Smooth muscle cell (in vitro differentiated cells): ENCODE measurements at regions not wholly inside any gene's neighbourhood (a gene's known extent, or its start where the extent isn't known, plus 50 kb on each side); places are given as distances from the start of the nearest gene placed in this dataset.

ENCODE experiments used
- DNase-seq: peaks from one replicate; lab custom pipeline; 2025; ENCODE audit not compliant: unreplicated experiment; lab: John Stamatoyannopoulos, UW
- H2AFZ ChIP-seq: fragments of 200-600 bp; sonication (generic); 2 replicates; pipeline ENCODE4 v1.6.0; 2016; ENCODE audit warnings: antibody characterized with exemption, low read depth, mild to moderate bottlenecking
- H3F3A ChIP-seq: fragments of 200-600 bp; sonication (generic); 2 replicates; pipeline ENCODE4 v1.6.0; 2017; ENCODE audit warnings: antibody characterized with exemption, low read depth
- H3K27ac ChIP-seq: fragments of 200-600 bp; sonication (generic); 2 replicates; pipeline ENCODE4 v1.5.1; 2016; ENCODE audit warnings: low read depth, mild to moderate bottlenecking
- H3K27me3 ChIP-seq: fragments of 200-600 bp; sonication (generic); 2 replicates; pipeline ENCODE4 v1.6.1; 2016; ENCODE audit warnings: low read depth, mild to moderate bottlenecking
- H3K36me3 ChIP-seq: fragments of 200-600 bp; sonication (generic); 2 replicates; pipeline ENCODE4 v1.5.1; 2016; ENCODE audit warnings: low read depth
- H3K4me1 ChIP-seq: fragments of 200-600 bp; sonication (generic); 2 replicates; pipeline ENCODE4 v1.5.1; 2016; ENCODE audit warnings: low read depth
- H3K4me2 ChIP-seq: fragments of 200-600 bp; sonication (generic); 2 replicates; pipeline ENCODE4 v1.6.0; 2016; ENCODE audit warnings: mild to moderate bottlenecking
- H3K4me3 ChIP-seq: fragments of 200-600 bp; sonication (generic); 2 replicates; pipeline ENCODE4 v1.5.1; 2016; ENCODE audit warnings: mild to moderate bottlenecking
- H3K79me2 ChIP-seq: fragments of 200-600 bp; sonication (generic); 2 replicates; pipeline ENCODE4 v1.6.0; 2016; ENCODE audit warnings: low read depth, mild to moderate bottlenecking
- H3K9ac ChIP-seq: fragments of 200-600 bp; sonication (generic); 2 replicates; pipeline ENCODE4 v1.6.0; 2016; ENCODE audit warnings: low read depth
- H3K9me3 ChIP-seq: fragments of 200-600 bp; sonication (generic); replicated peaks from 2 replicates; pipeline ENCODE4 v1.5.1; 2016; ENCODE audit warnings: low read depth
- H4K20me1 ChIP-seq: fragments of 200-600 bp; sonication (generic); 2 replicates; pipeline ENCODE4 v1.6.0; 2016; ENCODE audit warnings: low read depth
- WGBS: methylation state at CpG from one replicate; pipeline ENCODE4 v1.1.7; 2016; ENCODE audit warnings: low lambda C conversion rate; 5-methylcytosine and 5-hydroxymethylcytosine counted together
- TF ChIP-seq, protein P1 (sequence below): fragments of 200-600 bp; sonication (generic); IDR thresholded peaks from 2 replicates; pipeline ENCODE4 v1.5.1; 2017; ENCODE audit warnings: borderline replicate concordance, mild to moderate bottlenecking, antibody characterized with exemption; ENCODE audit not compliant: insufficient read depth, poor library complexity, severe bottlenecking

DNA sequence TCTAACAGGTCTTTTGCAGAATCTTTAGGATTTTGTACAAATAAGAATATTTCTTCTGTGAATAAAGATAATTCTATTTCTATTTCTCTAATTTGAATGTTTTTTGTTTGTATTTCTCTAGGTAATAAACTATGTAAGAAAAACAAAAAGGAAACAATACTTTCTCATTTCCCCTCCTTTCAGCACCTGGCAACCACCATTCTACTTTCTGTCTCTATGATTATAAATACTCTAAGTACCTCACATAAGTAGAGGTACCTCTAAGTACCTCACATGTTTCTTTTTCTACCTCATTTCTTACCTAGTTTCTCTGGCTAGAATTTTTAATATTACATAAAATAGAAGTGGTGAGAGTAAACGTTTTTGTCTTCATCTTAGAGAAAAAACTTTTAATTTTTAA, 550.0 kb downstream of the EPHA5 start:
- no peak overlapping the region for H3K4me3 ChIP-seq
- H2AFZ ChIP-seq = no peak overlapping the region
- H3K27ac ChIP-seq = no peak overlapping the region
- H3F3A ChIP-seq = no peaks in the 10 kb centered on the region
- H3K9me3 ChIP-seq = no peaks in the 10 kb centered on the region
- no peaks in the 10 kb centered on the region for H3K79me2 ChIP-seq
- no peak overlapping the region for H3K9ac ChIP-seq
- DNase-seq = no peak
- H3K36me3 ChIP-seq = no peaks in the 10 kb centered on the region
- no peaks in the 10 kb centered on the region for H3K4me1 ChIP-seq
- H4K20me1 ChIP-seq = no peaks in the 10 kb centered on the region
- TF ChIP-seq, protein P1, sequence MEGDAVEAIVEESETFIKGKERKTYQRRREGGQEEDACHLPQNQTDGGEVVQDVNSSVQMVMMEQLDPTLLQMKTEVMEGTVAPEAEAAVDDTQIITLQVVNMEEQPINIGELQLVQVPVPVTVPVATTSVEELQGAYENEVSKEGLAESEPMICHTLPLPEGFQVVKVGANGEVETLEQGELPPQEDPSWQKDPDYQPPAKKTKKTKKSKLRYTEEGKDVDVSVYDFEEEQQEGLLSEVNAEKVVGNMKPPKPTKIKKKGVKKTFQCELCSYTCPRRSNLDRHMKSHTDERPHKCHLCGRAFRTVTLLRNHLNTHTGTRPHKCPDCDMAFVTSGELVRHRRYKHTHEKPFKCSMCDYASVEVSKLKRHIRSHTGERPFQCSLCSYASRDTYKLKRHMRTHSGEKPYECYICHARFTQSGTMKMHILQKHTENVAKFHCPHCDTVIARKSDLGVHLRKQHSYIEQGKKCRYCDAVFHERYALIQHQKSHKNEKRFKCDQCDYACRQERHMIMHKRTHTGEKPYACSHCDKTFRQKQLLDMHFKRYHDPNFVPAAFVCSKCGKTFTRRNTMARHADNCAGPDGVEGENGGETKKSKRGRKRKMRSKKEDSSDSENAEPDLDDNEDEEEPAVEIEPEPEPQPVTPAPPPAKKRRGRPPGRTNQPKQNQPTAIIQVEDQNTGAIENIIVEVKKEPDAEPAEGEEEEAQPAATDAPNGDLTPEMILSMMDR = no peak
- no peak overlapping the region for H3K4me2 ChIP-seq
- no peaks in the 10 kb centered on the region for H3K27me3 ChIP-seq
- whole genome bisulfite sequencing = 30% methylated on average over 1 of the region's 1 CpG

DNA sequence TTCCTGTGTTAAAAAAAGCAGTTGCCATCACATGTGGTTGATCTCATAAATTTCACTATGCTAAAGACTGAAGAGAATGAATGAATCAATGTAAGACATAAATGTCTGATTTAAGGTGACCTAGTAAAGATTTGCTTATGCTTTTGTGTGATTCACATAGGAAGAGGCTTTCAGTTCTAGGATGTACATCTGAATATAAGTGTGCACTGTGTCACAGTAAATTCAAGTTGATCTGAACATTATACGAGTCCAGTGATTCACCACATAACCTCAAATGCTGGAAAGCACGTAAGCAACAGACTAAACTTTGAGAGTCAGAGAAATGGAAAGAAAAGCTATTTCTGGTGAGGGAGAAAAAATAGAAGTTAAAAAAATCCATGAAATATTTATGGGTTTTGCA, 567.9 kb downstream of the EPHA5 start:
- H3K4me3 ChIP-seq = no peak overlapping the region
- no peaks in the 10 kb centered on the region for H3K27me3 ChIP-seq
- no peaks in the 10 kb centered on the region for H3K79me2 ChIP-seq
- H4K20me1 ChIP-seq = no peaks in the 10 kb centered on the region
- H3K9ac ChIP-seq = no peak overlapping the region
- H3K4me2 ChIP-seq = no peak overlapping the region
- H3K4me1 ChIP-seq = no peaks in the 10 kb centered on the region
- no peaks in the 10 kb centered on the region for H3K36me3 ChIP-seq
- no peak overlapping the region for H2AFZ ChIP-seq
- H3F3A ChIP-seq = no peaks in the 10 kb centered on the region
- H3K9me3 ChIP-seq = no peaks in the 10 kb centered on the region
- TF ChIP-seq, protein P1 = no peak
- no peak overlapping the region for H3K27ac ChIP-seq
- DNase-seq = no peak
- 76% methylated on average over 2 of the region's 2 CpGs for WGBS

DNA sequence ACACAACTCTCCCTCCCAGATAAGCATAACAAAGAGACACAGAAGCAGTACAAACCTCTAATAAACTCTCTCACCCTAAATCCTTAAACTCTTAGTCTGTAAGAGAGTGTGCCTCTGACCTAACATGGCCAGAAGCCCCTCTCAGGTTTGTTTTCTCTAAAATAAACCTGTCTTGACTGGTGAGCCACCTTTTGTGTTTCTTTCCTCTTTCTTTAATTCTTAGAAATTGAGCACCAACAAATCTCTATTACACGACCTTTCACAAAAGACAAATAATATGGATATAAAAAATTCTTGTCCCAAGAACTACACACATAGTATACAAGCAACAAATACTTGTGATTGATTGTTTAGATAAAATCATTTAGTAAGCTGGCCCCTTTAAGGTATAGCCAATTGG, 573.7 kb downstream of the EPHA5 start:
- Histone ChIP-seq H3K79me2 (no peaks in the 10 kb centered on the region), H2AFZ (no peak overlapping the region), H3F3A (no peaks in the 10 kb centered on the region), H3K9ac (no peak overlapping the region), H3K4me1 (no peaks in the 10 kb centered on the region), H3K27me3 (no peaks in the 10 kb centered on the region), H3K4me3 (no peak overlapping the region), H3K9me3 (no peaks in the 10 kb centered on the region), H3K27ac (no peak overlapping the region), H3K36me3 (no peaks in the 10 kb centered on the region), H4K20me1 (no peaks in the 10 kb centered on the region), H3K4me2 (no peak overlapping the region)
- no peak for DNase-seq
- 68% methylated on average over 1 of the region's 1 CpG for WGBS
- TF ChIP-seq, protein P1 = no peak

DNA sequence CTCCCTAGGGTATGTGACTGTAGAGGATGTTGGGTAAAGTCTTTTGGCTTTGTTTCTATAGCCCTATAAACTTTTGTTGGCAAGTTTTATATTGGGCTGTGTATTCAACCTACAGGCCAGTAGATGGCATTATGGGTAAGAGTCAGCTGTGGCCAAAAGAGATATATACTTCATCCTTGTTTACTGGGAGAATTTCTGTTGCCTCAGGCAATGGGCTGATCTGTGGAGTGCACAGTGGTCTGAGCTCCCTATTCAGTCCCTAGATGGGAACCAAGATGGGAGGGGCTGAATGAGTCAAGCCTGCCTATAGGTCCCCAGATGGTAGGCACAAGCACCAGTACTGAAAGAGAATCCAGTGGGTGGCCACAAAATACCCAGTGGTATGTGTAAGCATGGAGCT, 580.6 kb downstream of the EPHA5 start:
- H3K79me2 ChIP-seq = no peaks in the 10 kb centered on the region
- no peak overlapping the region for H3K4me3 ChIP-seq
- H3K27me3 ChIP-seq = no peaks in the 10 kb centered on the region
- H3K4me1 ChIP-seq = no peaks in the 10 kb centered on the region
- H3K9ac ChIP-seq = no peak overlapping the region
- no peak overlapping the region for H2AFZ ChIP-seq
- no peaks in the 10 kb centered on the region for H3K36me3 ChIP-seq
- no peak for DNase-seq
- H4K20me1 ChIP-seq = no peaks in the 10 kb centered on the region
- TF ChIP-seq, protein P1 = peak; percentile 18
- H3K9me3 ChIP-seq = no peaks in the 10 kb centered on the region
- no peak overlapping the region for H3K27ac ChIP-seq
- H3K4me2 ChIP-seq = no peak overlapping the region
- no peaks in the 10 kb centered on the region for H3F3A ChIP-seq
